ENCODE measurements at regions not wholly inside any gene's neighbourhood (a gene's known extent, or its start where the extent isn't known, plus 50 kb on each side); places are given as distances from the start of the nearest gene placed in this dataset.

GRCh38 chr3:86438544-86438943 lies 552.4 kb downstream of the VGLL3 start:
- no peak for TF ChIP-seq CTCF (IDR thresholded peaks at IDR 0.05)
- TF ChIP-seq POLR2A (IDR thresholded peaks at IDR 0.05) = no peak

All from heart left ventricle (tissue), 13 donors.